MM.1S (cell line): ENCODE measurements at regions not wholly inside any gene's neighbourhood (a gene's known extent, or its start where the extent isn't known, plus 50 kb on each side); places are given as distances from the start of the nearest gene placed in this dataset.

Experiments
- DNase-seq: peaks from one replicate; pipeline ENCODE4 v3.0.0-alpha.2; 2015
- H2AFZ ChIP-seq: fragments of 300-600 bp; sonication (generic); 2 replicates; pipeline ENCODE4 v1.6.0; 2016; ENCODE audit warnings: antibody characterized with exemption, low read length
- H3F3A ChIP-seq: fragments of 300-600 bp; sonication (generic); 2 replicates; pipeline ENCODE4 v1.6.1; 2016; ENCODE audit warnings: mild to moderate bottlenecking, antibody characterized with exemption, low read length, moderate library complexity, mixed read lengths; ENCODE audit not compliant: insufficient read depth
- H3K27ac ChIP-seq: fragments of 300-600 bp; sonication (generic); 2 replicates; pipeline ENCODE4 v1.5.1; 2016; ENCODE audit warnings: mild to moderate bottlenecking, low read length
- H3K27me3 ChIP-seq: fragments of 300-600 bp; sonication (generic); replicated peaks from 2 replicates; pipeline ENCODE4 v1.6.0; 2016; ENCODE audit warnings: low read length; ENCODE audit not compliant: insufficient read depth
- H3K36me3 ChIP-seq: fragments of 300-600 bp; sonication (generic); replicated peaks from 2 replicates; pipeline ENCODE4 v1.6.1; 2016; ENCODE audit warnings: mild to moderate bottlenecking, low read length, mixed read lengths; ENCODE audit not compliant: insufficient read depth
- H3K4me1 ChIP-seq: fragments of 300-600 bp; sonication (generic); 2 replicates; pipeline ENCODE4 v1.6.1; 2016; ENCODE audit warnings: low read length, mixed read lengths
- H3K4me2 ChIP-seq: fragments of 300-600 bp; sonication (generic); 2 replicates; pipeline ENCODE4 v1.6.0; 2016; ENCODE audit warnings: low read depth, low read length
- H3K4me3 ChIP-seq: fragments of 300-600 bp; sonication (generic); 2 replicates; pipeline ENCODE4 v1.5.1; 2016; ENCODE audit warnings: low read length, mixed read lengths
- H3K79me2 ChIP-seq: fragments of 300-600 bp; sonication (generic); 2 replicates; pipeline ENCODE4 v1.6.1; 2016; ENCODE audit warnings: mixed run types, low read length, mixed read lengths
- H3K9ac ChIP-seq: fragments of 300-600 bp; sonication (generic); 2 replicates; pipeline ENCODE4 v1.6.1; 2016; ENCODE audit warnings: low read length, mixed read lengths
- H3K9me2 ChIP-seq: fragments of 300-600 bp; sonication (generic); replicated peaks from 2 replicates; pipeline ENCODE4 v1.6.1; 2016; ENCODE audit warnings: mild to moderate bottlenecking, low read length, mixed read lengths; ENCODE audit not compliant: insufficient read depth
- H3K9me3 ChIP-seq: fragments of 300-600 bp; sonication (generic); replicated peaks from 2 replicates; pipeline ENCODE4 v1.6.1; 2016; ENCODE audit warnings: mild to moderate bottlenecking, low read length, mixed read lengths; ENCODE audit not compliant: insufficient read depth
- H4K20me1 ChIP-seq: fragments of 300-600 bp; sonication (generic); 2 replicates; pipeline ENCODE4 v1.6.1; 2016; ENCODE audit warnings: mild to moderate bottlenecking, low read length, moderate library complexity, mixed read lengths; ENCODE audit not compliant: insufficient read depth
- CTCF ChIP-seq: fragments of 300-600 bp; sonication (generic); IDR thresholded peaks from 2 replicates; pipeline ENCODE4 v1.5.1; 2016; ENCODE audit warnings: antibody characterized with exemption, low read length, mixed read lengths
- EZH2 ChIP-seq: fragments of 300-600 bp; sonication (generic); optimal IDR thresholded peaks from 2 replicates; pipeline ENCODE3; 2017; ENCODE audit warnings: low read depth, mild to moderate bottlenecking, antibody characterized with exemption, low read length, mixed read lengths
- EZH2phosphoT487 ChIP-seq: fragments of 300-600 bp; sonication (generic); IDR thresholded peaks from 2 replicates; pipeline ENCODE4 v1.6.1; 2018; ENCODE audit warnings: antibody characterized with exemption, low read length

- Histone ChIP-seq H3K27me3 (no peaks in the 10 kb centered on the region), H4K20me1 (no peaks in the 10 kb centered on the region), H3F3A (no peaks in the 10 kb centered on the region), H3K4me1 (no peaks in the 10 kb centered on the region), H2AFZ (no peak overlapping the region), H3K4me3 (no peak overlapping the region), H3K36me3 (no peaks in the 10 kb centered on the region), H3K27ac (no peak overlapping the region), H3K9ac (no peak overlapping the region), H3K79me2 (no peaks in the 10 kb centered on the region), H3K9me3 (no peaks in the 10 kb centered on the region), H3K9me2 (no peaks in the 10 kb centered on the region), H3K4me2 (no peak overlapping the region)
- no peak for DNase-seq
- TF ChIP-seq CTCF (no peak), EZH2 (no peak), EZH2phosphoT487 (no peak)
These were observed 60.9 kb upstream of the DSEL start for GRCh38 chr18:67577386-67577785.

- no peak for TF ChIP-seq CTCF
These were observed 58.2 kb upstream of the DSEL start for GRCh38 chr18:67574749-67575148.

GRCh38 chr18:67568166-67568565, 51.6 kb upstream of the DSEL start:
- TF ChIP-seq EZH2: no peak
- no peak for TF ChIP-seq EZH2phosphoT487
- TF ChIP-seq CTCF: no peak
- no peaks in the 10 kb centered on the region for H3K27me3 ChIP-seq
- no peaks in the 10 kb centered on the region for H3K79me2 ChIP-seq
- H3K9ac ChIP-seq: no peak overlapping the region
- H3K36me3 ChIP-seq: no peaks in the 10 kb centered on the region
- H3F3A ChIP-seq: no peaks in the 10 kb centered on the region
- no peak for DNase-seq
- H3K4me2 ChIP-seq: no peak overlapping the region
- H4K20me1 ChIP-seq: no peaks in the 10 kb centered on the region
- H2AFZ ChIP-seq: no peak overlapping the region
- no peak overlapping the region for H3K4me3 ChIP-seq
- H3K9me2 ChIP-seq: no peaks in the 10 kb centered on the region
- H3K27ac ChIP-seq: no peak overlapping the region
- no peaks in the 10 kb centered on the region for H3K9me3 ChIP-seq
- H3K4me1 ChIP-seq: no peaks in the 10 kb centered on the region

More at GRCh38 chr18:67574749-67575148, 58.2 kb upstream of the DSEL start:
- Histone ChIP-seq H4K20me1 (no peaks in the 10 kb centered on the region), H3K4me3 (no peak overlapping the region), H3K27ac (no peak overlapping the region), H3K9ac (no peak overlapping the region), H3K79me2 (no peaks in the 10 kb centered on the region), H3K9me3 (no peaks in the 10 kb centered on the region), H3K4me1 (no peaks in the 10 kb centered on the region), H3K9me2 (no peaks in the 10 kb centered on the region), H3K4me2 (no peak overlapping the region), H3F3A (no peaks in the 10 kb centered on the region), H3K27me3 (no peaks in the 10 kb centered on the region), H2AFZ (no peak overlapping the region), H3K36me3 (no peaks in the 10 kb centered on the region)
- DNase-seq: no peak
